ENCODE measurements at regions not wholly inside any gene's neighbourhood (a gene's known extent, or its start where the extent isn't known, plus 50 kb on each side); places are given as distances from the start of the nearest gene placed in this dataset.

- CTCF ChIA-PET: no interaction called here
Observed at GRCh38 chrX:20595928-20596575, 329.3 kb upstream of the RPS6KA3 start.

GRCh38 chrX:20594985-20595384, 328.3 kb upstream of the RPS6KA3 start:
- no peaks in the 10 kb centered on the region for H3K36me3 ChIP-seq (ENCODE audit: low read depth)
- H3K27me3 ChIP-seq (ENCODE audit: insufficient read depth, low read depth): no peaks in the 10 kb centered on the region
- H3K27ac ChIP-seq: no peak overlapping the region
- no peaks in the 10 kb centered on the region for H3K9me2 ChIP-seq (ENCODE audit: insufficient read depth)
- H4K20me1 ChIP-seq (ENCODE audit: insufficient read depth): no peaks in the 10 kb centered on the region
- intact Hi-C loops (cut with micrococcal nuclease; ENCODE audit: unreplicated experiment): no loop called here
- no peaks in the 10 kb centered on the region for H3K4me1 ChIP-seq (replicated peaks; ENCODE audit: insufficient read depth)
- no peaks in the 10 kb centered on the region for H3K79me2 ChIP-seq (ENCODE audit: low read depth)
- no peaks in the 10 kb centered on the region for H3K9me3 ChIP-seq (ENCODE audit: insufficient read depth, low read depth)
- DNase-seq: no peak
- no peak overlapping the region for H3K4me2 ChIP-seq
- no peak overlapping the region for H2AFZ ChIP-seq
- ChIA-PET CTCF (no interaction called here), POLR2A (ENCODE audit: unreplicated experiment) (no interaction called here)
- H3K4me3 ChIP-seq: no peak overlapping the region
- TF ChIP-seq CTCF (conservative IDR thresholded peaks at IDR 0.05): peak; percentile 44
- no peak for TF ChIP-seq EZH2 (IDR thresholded peaks at IDR 0.05; ENCODE audit: low read depth)
- H3F3A ChIP-seq (ENCODE audit: insufficient read depth, low read depth): no peaks in the 10 kb centered on the region
- no TSS peak for BruUV-seq (replicated peaks)

More at GRCh38 chrX:20595928-20596575, 329.3 kb upstream of the RPS6KA3 start:
- no peak overlapping the region for H3K4me2 ChIP-seq
- intact Hi-C loops (cut with micrococcal nuclease; ENCODE audit: unreplicated experiment): no loop called here
- no peaks in the 10 kb centered on the region for H3K79me2 ChIP-seq (ENCODE audit: low read depth)
- no peaks in the 10 kb centered on the region for H3K9me3 ChIP-seq (ENCODE audit: insufficient read depth, low read depth)
- no TSS peak for BruUV-seq (replicated peaks)
- H3K27ac ChIP-seq: no peak overlapping the region
- no peak overlapping the region for H3K4me3 ChIP-seq
- no peak for DNase-seq
- POLR2A ChIA-PET (ENCODE audit: unreplicated experiment): no interaction called here
- H3K27me3 ChIP-seq (ENCODE audit: insufficient read depth, low read depth): no peaks in the 10 kb centered on the region
- H3K36me3 ChIP-seq (ENCODE audit: low read depth): no peaks in the 10 kb centered on the region
- no peak for TF ChIP-seq CTCF (conservative IDR thresholded peaks at IDR 0.05)
- no peak for TF ChIP-seq EZH2 (IDR thresholded peaks at IDR 0.05; ENCODE audit: low read depth)
- H4K20me1 ChIP-seq (ENCODE audit: insufficient read depth): no peaks in the 10 kb centered on the region
- no peaks in the 10 kb centered on the region for H3K9me2 ChIP-seq (ENCODE audit: insufficient read depth)
- H3F3A ChIP-seq (ENCODE audit: insufficient read depth, low read depth): no peaks in the 10 kb centered on the region
- no peak overlapping the region for H2AFZ ChIP-seq
- H3K4me1 ChIP-seq (replicated peaks; ENCODE audit: insufficient read depth): no peaks in the 10 kb centered on the region

- Histone ChIP-seq H3K4me2 (no peak overlapping the region), H3K27me3 (ENCODE audit: insufficient read depth, low read depth) (no peaks in the 10 kb centered on the region), H3K4me1 (replicated peaks; ENCODE audit: insufficient read depth) (no peaks in the 10 kb centered on the region), H3K9me2 (ENCODE audit: insufficient read depth) (no peaks in the 10 kb centered on the region), H3K4me3 (no peak overlapping the region), H3F3A (ENCODE audit: insufficient read depth, low read depth) (no peaks in the 10 kb centered on the region), H3K79me2 (ENCODE audit: low read depth) (no peaks in the 10 kb centered on the region), H4K20me1 (ENCODE audit: insufficient read depth) (no peaks in the 10 kb centered on the region), H3K27ac (no peak overlapping the region), H3K9me3 (ENCODE audit: insufficient read depth, low read depth) (no peaks in the 10 kb centered on the region), H3K36me3 (ENCODE audit: low read depth) (no peaks in the 10 kb centered on the region), H2AFZ (no peak overlapping the region)
- TF ChIP-seq CTCF (conservative IDR thresholded peaks at IDR 0.05): no peak
- ChIA-PET POLR2A (ENCODE audit: unreplicated experiment) (no interaction called here), CTCF (no interaction called here)
- no peak for DNase-seq
- BruUV-seq (replicated peaks): no TSS peak
- intact Hi-C loops (cut with micrococcal nuclease; ENCODE audit: unreplicated experiment): no loop called here
Observed at GRCh38 chrX:20593836-20594235, 327.1 kb upstream of the RPS6KA3 start.

Data from PC-9 (cell line).